Peyer's patch (tissue), 4 donors: ENCODE measurements at regions not wholly inside any gene's neighbourhood (a gene's known extent, or its start where the extent isn't known, plus 50 kb on each side); places are given as distances from the start of the nearest gene placed in this dataset.

ENCODE experiments used
- CTCF ChIP-seq, 6 experiments: fragments of 450-650 bp in 4 of 6; fragments of 200-600 bp in 2 of 6; sonication (generic) in 1 of 6; IDR thresholded peaks; one replicate each; pipeline ENCODE4 v1.5.1; 2017 to 2019; ENCODE audit warnings: antibody characterized with exemption in 6 of 6, mild to moderate bottlenecking in 3 of 6, moderate library complexity in 1 of 6
- POLR2A ChIP-seq, 2 donors: fragments of 450-650 bp; IDR thresholded peaks; one replicate each; pipeline ENCODE4 v1.5.1; 2017; ENCODE audit warnings: antibody characterized with exemption in 2 of 2, mild to moderate bottlenecking in 2 of 2, moderate library complexity in 2 of 2

GRCh38 chr1:88089961-88090360 lies 594.1 kb upstream of the PKN2 start:
- TF ChIP-seq POLR2A (IDR thresholded peaks at IDR 0.05) (no peak), CTCF (IDR thresholded peaks at IDR 0.05) (no peak)
